ENCODE measurements at regions not wholly inside any gene's neighbourhood (a gene's known extent, or its start where the extent isn't known, plus 50 kb on each side); places are given as distances from the start of the nearest gene placed in this dataset.

DNA sequence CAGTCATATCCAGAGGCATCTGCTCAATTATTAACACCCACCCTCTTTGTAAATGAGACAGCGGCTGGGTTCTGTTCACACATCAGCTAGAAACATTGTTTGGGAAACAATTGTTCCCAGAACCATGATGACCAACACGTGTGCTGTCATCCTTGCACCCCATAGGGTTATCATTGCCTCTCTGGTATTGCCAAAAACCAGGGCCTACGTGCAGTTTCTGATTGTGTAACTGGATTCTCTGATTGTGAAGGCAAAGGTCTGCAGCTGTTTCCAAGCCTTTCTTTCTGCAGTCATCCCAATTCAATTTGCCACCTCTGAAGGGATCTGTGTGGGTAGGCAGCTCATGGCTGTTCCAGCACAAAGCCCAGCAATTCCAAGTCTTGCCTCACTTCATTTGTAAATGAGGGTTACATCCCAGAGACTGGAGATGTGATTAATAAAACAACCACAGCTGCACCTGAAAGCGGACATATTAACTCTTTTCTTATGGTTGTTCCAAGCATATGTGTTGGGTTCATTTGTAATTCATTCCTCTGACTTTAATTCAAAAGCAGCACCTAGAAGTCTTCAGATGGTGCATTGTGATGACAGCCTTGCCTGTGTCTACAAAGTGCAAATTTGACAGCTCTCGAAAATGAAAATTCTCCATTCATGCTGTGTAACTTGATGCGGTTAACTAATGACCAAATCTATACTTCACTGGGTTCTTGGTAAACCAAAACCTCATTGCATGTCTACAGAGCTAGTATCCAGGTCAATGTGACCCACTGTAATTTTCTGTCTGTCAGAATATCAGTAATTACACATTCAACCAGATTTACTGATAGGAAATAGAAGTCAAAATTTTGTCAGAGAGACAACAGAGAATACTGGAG lies 66.6 kb downstream of the YIPF5 start:
- Mint-ChIP-seq H3K9me3 (ENCODE audit: unreplicated experiment) (no peaks in the 10 kb centered on the region), H3K27me3 (ENCODE audit: unreplicated experiment) (peaks cover 2% of the 10 kb centered on the region), H3K4me3 (ENCODE audit: unreplicated experiment) (no peak overlapping the region), H3K4me1 (ENCODE audit: unreplicated experiment) (peaks cover 12% of the 10 kb centered on the region), H3K27ac (ENCODE audit: unreplicated experiment) (no peak overlapping the region), H3K36me3 (ENCODE audit: unreplicated experiment) (no peaks in the 10 kb centered on the region)
- TF ChIP-seq, protein P1, sequence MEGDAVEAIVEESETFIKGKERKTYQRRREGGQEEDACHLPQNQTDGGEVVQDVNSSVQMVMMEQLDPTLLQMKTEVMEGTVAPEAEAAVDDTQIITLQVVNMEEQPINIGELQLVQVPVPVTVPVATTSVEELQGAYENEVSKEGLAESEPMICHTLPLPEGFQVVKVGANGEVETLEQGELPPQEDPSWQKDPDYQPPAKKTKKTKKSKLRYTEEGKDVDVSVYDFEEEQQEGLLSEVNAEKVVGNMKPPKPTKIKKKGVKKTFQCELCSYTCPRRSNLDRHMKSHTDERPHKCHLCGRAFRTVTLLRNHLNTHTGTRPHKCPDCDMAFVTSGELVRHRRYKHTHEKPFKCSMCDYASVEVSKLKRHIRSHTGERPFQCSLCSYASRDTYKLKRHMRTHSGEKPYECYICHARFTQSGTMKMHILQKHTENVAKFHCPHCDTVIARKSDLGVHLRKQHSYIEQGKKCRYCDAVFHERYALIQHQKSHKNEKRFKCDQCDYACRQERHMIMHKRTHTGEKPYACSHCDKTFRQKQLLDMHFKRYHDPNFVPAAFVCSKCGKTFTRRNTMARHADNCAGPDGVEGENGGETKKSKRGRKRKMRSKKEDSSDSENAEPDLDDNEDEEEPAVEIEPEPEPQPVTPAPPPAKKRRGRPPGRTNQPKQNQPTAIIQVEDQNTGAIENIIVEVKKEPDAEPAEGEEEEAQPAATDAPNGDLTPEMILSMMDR (IDR thresholded peaks at IDR 0.05): no peak
- DNase-seq (ENCODE audit: extremely low spot score, unreplicated experiment): no peak

DNA sequence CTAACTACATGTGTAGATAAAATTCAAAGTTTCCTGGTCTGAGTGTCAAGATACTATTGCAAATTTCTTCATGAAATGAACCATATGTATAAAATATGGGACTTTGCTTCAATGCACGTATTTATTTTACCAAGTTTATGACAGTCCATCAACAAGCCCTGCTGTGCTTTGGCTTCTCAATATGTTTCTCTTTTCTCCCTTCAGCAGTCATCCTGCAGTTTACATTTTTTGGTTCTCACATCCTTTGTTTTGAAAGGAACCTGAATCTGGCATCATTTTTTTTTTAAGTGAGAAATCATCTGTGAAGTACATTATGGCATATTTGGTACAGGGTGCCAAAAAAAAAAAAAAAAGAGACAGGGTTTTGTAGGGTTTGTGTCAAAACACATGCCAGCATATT lies 65.1 kb downstream of the YIPF5 start:
- no peaks in the 10 kb centered on the region for H3K9me3 Mint-ChIP-seq (ENCODE audit: unreplicated experiment)
- no peak for DNase-seq (ENCODE audit: extremely low spot score, unreplicated experiment)
- no peaks in the 10 kb centered on the region for H3K36me3 Mint-ChIP-seq (ENCODE audit: unreplicated experiment)
- H3K27ac Mint-ChIP-seq (ENCODE audit: unreplicated experiment): no peak overlapping the region
- no peak overlapping the region for H3K4me3 Mint-ChIP-seq (ENCODE audit: unreplicated experiment)
- TF ChIP-seq, protein P1 (IDR thresholded peaks at IDR 0.05): no peak
- peaks cover 12% of the 10 kb centered on the region for H3K4me1 Mint-ChIP-seq (ENCODE audit: unreplicated experiment)
- peaks cover 2% of the 10 kb centered on the region for H3K27me3 Mint-ChIP-seq (ENCODE audit: unreplicated experiment)

DNA sequence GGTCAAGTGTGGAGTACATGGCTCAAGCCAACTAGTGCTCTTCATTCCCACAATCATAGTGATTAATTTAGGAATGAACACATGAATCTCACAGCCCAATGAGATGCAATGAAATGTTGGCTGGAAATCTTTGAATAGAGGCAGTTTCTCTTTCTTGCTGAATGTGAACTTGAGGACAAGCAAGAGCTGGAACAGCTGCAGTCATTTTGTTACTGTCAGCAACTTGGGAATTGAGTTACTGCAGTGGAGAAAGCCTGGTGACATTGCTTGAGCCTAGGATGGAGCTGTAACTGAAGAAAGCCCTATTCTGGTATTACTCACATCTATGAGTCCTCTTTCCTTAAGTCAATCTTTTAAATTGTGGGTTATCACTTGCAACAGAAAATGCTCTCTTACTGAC lies 62.3 kb downstream of the YIPF5 start:
- Mint-ChIP-seq H3K27me3 (ENCODE audit: unreplicated experiment) (peaks cover 13% of the 10 kb centered on the region), H3K27ac (ENCODE audit: unreplicated experiment) (no peak overlapping the region), H3K4me3 (ENCODE audit: unreplicated experiment) (no peak overlapping the region), H3K4me1 (ENCODE audit: unreplicated experiment) (peaks cover 12% of the 10 kb centered on the region), H3K36me3 (ENCODE audit: unreplicated experiment) (peaks cover 2% of the 10 kb centered on the region), H3K9me3 (ENCODE audit: unreplicated experiment) (peaks cover 9% of the 10 kb centered on the region)
- TF ChIP-seq, protein P1 (IDR thresholded peaks at IDR 0.05): no peak
- no peak for DNase-seq (ENCODE audit: extremely low spot score, unreplicated experiment)
